ENCODE measurements at regions not wholly inside any gene's neighbourhood (a gene's known extent, or its start where the extent isn't known, plus 50 kb on each side); places are given as distances from the start of the nearest gene placed in this dataset.

DNA sequence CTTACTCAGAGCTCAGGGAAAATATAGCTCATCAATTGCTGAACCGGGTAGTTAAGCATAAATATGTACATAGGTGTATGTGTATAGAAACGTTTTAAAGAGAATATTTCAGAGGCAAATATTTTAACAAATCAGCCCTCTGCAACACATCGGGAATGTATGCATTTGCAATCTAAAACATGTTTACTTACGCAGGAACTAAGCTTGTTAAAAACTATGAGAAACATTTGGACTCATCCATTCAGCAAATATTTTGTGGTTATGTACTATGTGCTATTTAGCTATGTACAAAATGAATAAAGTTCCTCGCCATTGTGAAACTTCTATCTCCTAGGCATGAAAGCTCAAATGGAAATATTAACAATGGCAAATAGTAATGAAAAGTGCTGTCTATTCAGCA lies 469.9 kb downstream of the ARHGEF28 start:
- Histone ChIP-seq H3K4me1 (ENCODE audit: insufficient read depth, low read length) (no peaks in the 10 kb centered on the region), H3K9ac (ENCODE audit: low read length) (no peak overlapping the region), H3K4me3 (ENCODE audit: low read depth in 1 of 2, low read length in 2 of 2) (no peak overlapping the region), H3K36me3 (ENCODE audit: insufficient read depth, low read length) (no peaks in the 10 kb centered on the region), H3K9me3 (ENCODE audit: low read length) (no peaks in the 10 kb centered on the region), H3K27ac (ENCODE audit: low read depth, low read length) (no peak overlapping the region), H3K27me3 (ENCODE audit: control insufficient read depth in 1 of 2, insufficient read depth in 2 of 2, low read length in 2 of 2) (no peaks in the 10 kb centered on the region)

DNA sequence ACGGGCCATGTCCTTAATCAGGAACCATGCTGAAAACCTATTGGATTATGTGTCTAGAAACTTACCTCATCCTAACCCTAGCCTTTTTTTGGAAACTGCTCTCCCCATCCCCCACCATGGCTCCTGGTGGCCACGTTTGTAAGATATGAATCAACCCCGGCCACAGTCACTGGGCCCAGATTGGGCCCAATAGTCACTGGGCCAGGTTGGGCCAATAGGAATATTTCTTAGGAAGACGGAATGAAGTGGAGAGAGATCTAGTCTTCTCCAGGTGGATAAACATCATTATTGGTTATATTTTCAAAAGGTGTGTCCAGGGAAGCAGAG lies 468.7 kb downstream of the ARHGEF28 start:
- Histone ChIP-seq H3K27ac (ENCODE audit: low read depth, low read length) (no peak overlapping the region), H3K36me3 (ENCODE audit: insufficient read depth, low read length) (no peaks in the 10 kb centered on the region), H3K4me1 (ENCODE audit: insufficient read depth, low read length) (no peaks in the 10 kb centered on the region), H3K9me3 (ENCODE audit: low read length) (no peaks in the 10 kb centered on the region), H3K27me3 (ENCODE audit: control insufficient read depth in 1 of 2, insufficient read depth in 2 of 2, low read length in 2 of 2) (no peaks in the 10 kb centered on the region), H3K9ac (ENCODE audit: low read length) (no peak overlapping the region), H3K4me3 (ENCODE audit: low read depth in 1 of 2, low read length in 2 of 2) (no peak overlapping the region)

DNA sequence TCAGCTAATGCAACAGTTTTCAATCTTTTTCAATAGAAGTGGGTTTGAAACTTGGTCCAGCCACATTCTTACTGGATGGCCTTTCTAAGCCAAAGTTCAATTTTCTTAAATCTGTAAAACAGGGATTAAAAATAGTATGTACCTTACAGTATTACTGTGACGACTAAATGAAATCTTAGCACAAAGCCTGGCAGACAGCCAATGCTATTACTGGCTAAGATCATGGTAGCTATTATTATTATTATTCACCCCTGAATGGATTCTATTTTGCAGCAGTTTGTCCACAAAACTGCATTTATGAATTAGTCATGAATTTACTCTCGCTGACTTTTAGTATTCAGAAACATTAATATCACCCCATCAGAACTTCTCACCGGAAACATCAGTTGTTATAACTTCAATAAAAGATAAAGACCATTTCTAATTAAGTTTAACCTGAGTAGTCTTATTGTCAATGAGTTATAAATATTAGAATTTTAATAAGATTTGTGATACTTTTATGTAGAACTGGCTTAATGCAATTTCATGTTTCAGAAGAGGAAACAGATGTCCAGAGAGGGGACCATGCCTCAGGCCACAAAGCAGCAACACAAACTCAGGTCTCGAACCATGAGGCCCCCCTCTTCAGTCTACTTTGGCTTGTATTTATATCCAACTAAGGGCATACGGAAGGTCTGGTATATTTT lies 468.2 kb downstream of the ARHGEF28 start:
- Histone ChIP-seq H3K9ac (ENCODE audit: low read length) (no peak overlapping the region), H3K4me1 (ENCODE audit: insufficient read depth, low read length) (no peaks in the 10 kb centered on the region), H3K27ac (ENCODE audit: low read depth, low read length) (no peak overlapping the region), H3K4me3 (ENCODE audit: low read depth in 1 of 2, low read length in 2 of 2) (no peak overlapping the region), H3K9me3 (ENCODE audit: low read length) (no peaks in the 10 kb centered on the region), H3K36me3 (ENCODE audit: insufficient read depth, low read length) (no peaks in the 10 kb centered on the region), H3K27me3 (ENCODE audit: control insufficient read depth in 1 of 2, insufficient read depth in 2 of 2, low read length in 2 of 2) (no peaks in the 10 kb centered on the region)

DNA sequence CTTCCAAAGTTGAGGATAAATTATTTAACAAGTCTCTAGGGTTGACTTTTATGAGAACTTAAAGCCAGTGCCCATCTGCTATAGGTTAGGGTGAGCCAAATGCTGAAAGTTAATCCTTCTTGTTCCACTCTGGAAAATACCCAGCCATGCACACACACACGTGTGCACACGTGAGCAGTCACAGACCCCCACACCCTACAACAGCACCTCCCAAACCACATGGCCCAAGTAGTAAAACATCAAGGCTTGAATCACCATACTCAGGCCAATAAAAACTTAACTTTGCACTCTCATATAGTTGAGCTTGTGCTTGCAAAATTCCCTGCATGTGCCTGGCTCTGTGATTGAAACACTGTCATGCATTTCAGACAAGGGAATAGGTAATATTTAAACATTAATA lies 467.6 kb downstream of the ARHGEF28 start:
- Histone ChIP-seq H3K4me1 (ENCODE audit: insufficient read depth, low read length) (no peaks in the 10 kb centered on the region), H3K27ac (ENCODE audit: low read depth, low read length) (no peak overlapping the region), H3K36me3 (ENCODE audit: insufficient read depth, low read length) (no peaks in the 10 kb centered on the region), H3K9me3 (ENCODE audit: low read length) (no peaks in the 10 kb centered on the region), H3K27me3 (ENCODE audit: control insufficient read depth in 1 of 2, insufficient read depth in 2 of 2, low read length in 2 of 2) (no peaks in the 10 kb centered on the region), H3K4me3 (ENCODE audit: low read depth in 1 of 2, low read length in 2 of 2) (no peak overlapping the region), H3K9ac (ENCODE audit: low read length) (no peak overlapping the region)

DNA sequence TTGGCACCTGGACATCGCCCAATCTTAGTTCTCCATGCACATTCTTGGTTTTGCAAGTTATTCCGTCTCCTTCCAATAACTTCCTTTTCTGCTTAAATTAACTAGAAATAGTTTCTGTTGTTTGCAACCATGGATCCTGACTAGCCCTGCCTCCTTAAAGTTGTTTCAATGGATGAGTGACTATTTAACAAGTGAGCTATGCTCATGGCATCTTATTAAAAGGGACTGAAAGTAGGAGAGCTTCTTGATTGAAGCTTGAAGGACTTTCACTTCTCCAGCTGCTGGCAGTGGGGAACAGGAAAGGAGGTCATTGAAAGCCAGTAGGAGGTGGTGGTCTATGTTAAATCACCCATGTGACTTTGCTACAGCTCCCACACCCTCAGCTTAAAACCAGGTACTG lies 466.8 kb downstream of the ARHGEF28 start:
- no peaks in the 10 kb centered on the region for H3K9me3 ChIP-seq (ENCODE audit: low read length)
- no peaks in the 10 kb centered on the region for H3K36me3 ChIP-seq (ENCODE audit: insufficient read depth, low read length)
- H3K27ac ChIP-seq (ENCODE audit: low read depth, low read length): no peak overlapping the region
- no peaks in the 10 kb centered on the region for H3K27me3 ChIP-seq (ENCODE audit: control insufficient read depth in 1 of 2, insufficient read depth in 2 of 2, low read length in 2 of 2)
- no peak overlapping the region for H3K4me3 ChIP-seq (ENCODE audit: low read depth in 1 of 2, low read length in 2 of 2)
- H3K9ac ChIP-seq (ENCODE audit: low read length): no peak overlapping the region
- no peaks in the 10 kb centered on the region for H3K4me1 ChIP-seq (ENCODE audit: insufficient read depth, low read length)

DNA sequence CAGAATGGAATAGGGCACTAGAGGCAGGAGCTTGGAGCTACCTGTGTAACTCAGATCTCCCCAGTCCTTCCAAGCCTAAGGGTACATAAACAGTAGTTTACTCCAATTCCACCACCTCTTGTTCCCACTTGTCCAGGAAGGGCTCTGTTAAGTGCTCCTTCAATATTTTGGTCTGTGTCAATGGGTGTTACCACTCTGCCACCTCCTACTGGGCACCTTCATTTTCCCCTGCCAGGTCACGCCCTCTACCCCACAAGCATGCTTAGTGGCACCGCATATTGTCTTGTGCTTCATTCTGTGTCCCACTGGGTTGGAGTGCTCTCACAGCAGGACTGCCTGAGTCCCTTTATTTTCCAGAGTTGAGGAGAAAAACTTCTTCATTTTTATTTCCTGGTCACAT lies 459.8 kb downstream of the ARHGEF28 start:
- Histone ChIP-seq H3K9me3 (ENCODE audit: low read length) (no peaks in the 10 kb centered on the region), H3K27ac (ENCODE audit: low read depth, low read length) (no peak overlapping the region), H3K36me3 (ENCODE audit: insufficient read depth, low read length) (no peaks in the 10 kb centered on the region), H3K9ac (ENCODE audit: low read length) (no peak overlapping the region), H3K27me3 (ENCODE audit: control insufficient read depth in 1 of 2, insufficient read depth in 2 of 2, low read length in 2 of 2) (no peaks in the 10 kb centered on the region), H3K4me1 (ENCODE audit: insufficient read depth, low read length) (peaks cover 12% of the 10 kb centered on the region), H3K4me3 (ENCODE audit: low read depth in 1 of 2, low read length in 2 of 2) (no peak overlapping the region)

DNA sequence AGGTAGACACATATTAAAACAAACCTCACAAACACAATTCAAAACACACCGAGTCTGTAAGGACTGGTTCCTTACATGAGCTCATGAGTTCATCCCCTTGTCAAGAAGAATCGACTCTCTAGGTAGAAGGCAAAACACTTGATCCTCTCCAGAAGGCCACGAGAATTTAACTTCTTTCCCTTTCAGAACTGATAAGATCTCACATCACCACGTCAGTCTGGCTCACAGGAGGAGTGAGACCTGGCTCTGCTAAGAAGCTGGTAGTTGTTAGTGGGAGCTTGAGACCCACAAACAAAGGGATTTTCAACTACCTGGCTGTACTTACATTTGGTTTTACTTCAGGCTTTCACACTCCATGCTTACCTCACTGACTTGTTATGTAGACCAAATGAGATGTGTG lies 459.2 kb downstream of the ARHGEF28 start:
- H3K9ac ChIP-seq (ENCODE audit: low read length): no peak overlapping the region
- H3K27me3 ChIP-seq (ENCODE audit: control insufficient read depth in 1 of 2, insufficient read depth in 2 of 2, low read length in 2 of 2): no peaks in the 10 kb centered on the region
- H3K4me3 ChIP-seq (ENCODE audit: low read depth in 1 of 2, low read length in 2 of 2): no peak overlapping the region
- H3K9me3 ChIP-seq (ENCODE audit: low read length): no peaks in the 10 kb centered on the region
- H3K27ac ChIP-seq (ENCODE audit: low read depth, low read length): no peak overlapping the region
- H3K4me1 ChIP-seq (ENCODE audit: insufficient read depth, low read length): peaks cover 12% of the 10 kb centered on the region
- no peaks in the 10 kb centered on the region for H3K36me3 ChIP-seq (ENCODE audit: insufficient read depth, low read length)

DNA sequence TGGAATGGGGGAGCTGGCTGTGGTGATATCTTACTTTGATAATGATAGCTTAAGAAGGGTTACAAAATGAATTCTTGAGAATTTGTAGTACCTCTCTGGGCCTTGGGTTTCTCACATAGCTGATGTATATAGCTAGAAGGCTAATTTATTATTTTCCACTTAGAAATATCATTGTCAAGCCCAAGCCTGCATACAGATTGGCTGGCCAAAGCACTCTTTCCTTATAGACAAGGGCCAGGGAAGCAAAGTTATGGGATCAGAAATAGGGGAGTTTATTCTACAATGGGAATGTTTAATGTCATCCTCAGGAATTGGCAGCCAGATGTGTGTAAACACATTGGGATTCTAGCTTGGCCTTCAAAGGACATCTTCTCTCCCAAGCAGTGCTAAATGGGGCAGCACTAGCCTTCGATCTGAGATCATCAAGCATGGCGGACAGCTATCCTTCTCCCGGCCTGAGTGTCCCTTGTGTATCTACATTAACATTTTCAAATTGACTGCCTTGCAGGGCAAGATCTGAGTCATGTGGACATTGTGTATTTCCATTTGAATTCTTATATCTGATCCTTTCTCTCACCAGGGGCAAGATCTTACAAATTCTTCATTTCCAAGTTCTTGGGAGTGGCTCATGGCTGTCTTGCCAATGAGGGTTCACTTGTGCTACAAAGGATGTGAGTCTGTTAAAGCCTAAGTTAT lies 457.2 kb downstream of the ARHGEF28 start:
- Histone ChIP-seq H3K4me1 (ENCODE audit: insufficient read depth, low read length) (peaks cover 12% of the 10 kb centered on the region), H3K9me3 (ENCODE audit: low read length) (no peaks in the 10 kb centered on the region), H3K9ac (ENCODE audit: low read length) (no peak overlapping the region), H3K36me3 (ENCODE audit: insufficient read depth, low read length) (no peaks in the 10 kb centered on the region), H3K27ac (ENCODE audit: low read depth, low read length) (no peak overlapping the region), H3K27me3 (ENCODE audit: control insufficient read depth in 1 of 2, insufficient read depth in 2 of 2, low read length in 2 of 2) (no peaks in the 10 kb centered on the region), H3K4me3 (ENCODE audit: low read depth in 1 of 2, low read length in 2 of 2) (no peak overlapping the region)

DNA sequence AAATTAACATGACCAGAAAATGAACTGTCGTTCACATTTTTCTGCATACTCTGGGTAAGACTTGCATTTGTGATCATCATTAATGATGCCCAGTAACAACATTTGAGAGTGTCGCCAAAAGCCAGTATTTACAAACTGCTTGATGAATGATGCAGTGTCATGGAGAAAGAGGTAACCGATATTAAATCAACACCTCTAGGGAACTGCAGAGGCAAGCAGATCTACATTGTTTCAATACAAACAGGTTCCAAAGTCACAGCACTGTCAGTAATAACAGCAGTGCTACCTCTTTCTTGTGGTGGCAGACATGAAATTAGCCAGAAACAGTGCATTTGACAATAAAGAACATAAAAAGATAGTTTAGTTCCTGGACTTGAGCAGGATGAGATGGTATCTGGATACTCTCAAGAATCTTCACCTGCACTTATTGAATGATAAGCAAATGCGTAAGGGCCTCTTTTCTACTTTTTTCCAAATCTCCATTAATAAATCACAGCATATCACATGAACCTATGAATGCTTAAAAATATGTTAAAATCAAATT lies 456.6 kb downstream of the ARHGEF28 start:
- no peaks in the 10 kb centered on the region for H3K9me3 ChIP-seq (ENCODE audit: low read length)
- H3K27ac ChIP-seq (ENCODE audit: low read depth, low read length): no peak overlapping the region
- H3K27me3 ChIP-seq (ENCODE audit: control insufficient read depth in 1 of 2, insufficient read depth in 2 of 2, low read length in 2 of 2): no peaks in the 10 kb centered on the region
- H3K4me1 ChIP-seq (ENCODE audit: insufficient read depth, low read length): peaks cover 12% of the 10 kb centered on the region
- no peak overlapping the region for H3K4me3 ChIP-seq (ENCODE audit: low read depth in 1 of 2, low read length in 2 of 2)
- no peak overlapping the region for H3K9ac ChIP-seq (ENCODE audit: low read length)
- H3K36me3 ChIP-seq (ENCODE audit: insufficient read depth, low read length): no peaks in the 10 kb centered on the region

DNA sequence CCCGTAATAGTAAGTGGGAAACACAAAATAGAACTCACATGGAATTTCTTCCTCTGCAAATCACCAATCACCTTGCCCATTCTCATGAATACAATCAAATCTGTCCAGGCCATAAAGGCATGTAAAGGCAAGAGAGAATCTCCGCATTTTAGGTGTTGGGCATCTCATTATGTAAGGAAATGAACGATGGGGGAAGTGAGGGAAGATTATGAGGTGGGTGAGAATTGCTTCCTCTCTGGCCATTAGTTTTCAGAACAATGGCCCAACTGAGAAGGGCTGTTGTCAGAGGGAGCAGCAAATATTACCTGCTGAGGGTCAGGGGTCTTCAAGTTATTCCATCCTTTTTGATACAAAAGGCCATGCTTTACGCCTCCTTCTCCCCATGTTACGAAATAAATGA lies 455.1 kb downstream of the ARHGEF28 start:
- Histone ChIP-seq H3K4me1 (ENCODE audit: insufficient read depth, low read length) (peaks cover 12% of the 10 kb centered on the region), H3K9me3 (ENCODE audit: low read length) (no peaks in the 10 kb centered on the region), H3K27ac (ENCODE audit: low read depth, low read length) (no peak overlapping the region), H3K4me3 (ENCODE audit: low read depth in 1 of 2, low read length in 2 of 2) (no peak overlapping the region), H3K9ac (ENCODE audit: low read length) (no peak overlapping the region), H3K36me3 (ENCODE audit: insufficient read depth, low read length) (no peaks in the 10 kb centered on the region), H3K27me3 (ENCODE audit: control insufficient read depth in 1 of 2, insufficient read depth in 2 of 2, low read length in 2 of 2) (no peaks in the 10 kb centered on the region)

DNA sequence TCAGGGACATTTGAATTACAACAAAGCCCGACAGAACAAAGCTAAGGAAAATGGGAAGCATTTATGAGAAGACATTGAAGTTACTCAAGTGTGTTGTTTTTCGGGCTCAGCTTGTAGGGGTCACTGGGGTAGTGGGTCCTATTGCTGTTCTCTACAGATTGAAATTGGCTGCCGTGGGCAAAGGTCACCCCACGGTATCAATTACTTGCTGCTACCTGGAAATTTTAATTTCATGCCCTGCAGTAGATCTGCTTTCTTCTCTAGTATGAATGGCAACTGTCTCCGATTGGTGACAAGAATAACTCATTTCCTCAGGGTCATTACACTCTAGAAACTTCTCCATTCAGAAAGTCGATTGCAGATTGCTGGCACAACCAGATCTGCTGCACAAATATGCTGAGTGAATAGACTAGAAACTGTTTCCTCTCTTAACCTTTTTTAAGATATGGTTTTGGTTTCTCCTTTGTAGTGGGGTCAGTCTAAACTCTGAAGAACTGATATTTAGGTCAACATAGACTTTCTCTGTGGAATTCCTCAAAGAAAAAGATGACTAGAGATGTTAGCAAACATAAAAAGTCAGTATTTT lies 454.1 kb downstream of the ARHGEF28 start:
- Histone ChIP-seq H3K9me3 (ENCODE audit: low read length) (no peaks in the 10 kb centered on the region), H3K27ac (ENCODE audit: low read depth, low read length) (no peak overlapping the region)

More for the DNA sequence above, 454.1 kb downstream of the ARHGEF28 start:
- Histone ChIP-seq H3K4me3 (ENCODE audit: low read depth in 1 of 2, low read length in 2 of 2) (no peak overlapping the region), H3K4me1 (ENCODE audit: insufficient read depth, low read length) (peaks cover 7% of the 10 kb centered on the region), H3K9ac (ENCODE audit: low read length) (no peak overlapping the region), H3K27me3 (ENCODE audit: control insufficient read depth in 1 of 2, insufficient read depth in 2 of 2, low read length in 2 of 2) (no peaks in the 10 kb centered on the region), H3K36me3 (ENCODE audit: insufficient read depth, low read length) (no peaks in the 10 kb centered on the region)
